Karpas-422 (cell line): ENCODE measurements at regions not wholly inside any gene's neighbourhood (a gene's known extent, or its start where the extent isn't known, plus 50 kb on each side); places are given as distances from the start of the nearest gene placed in this dataset.

Experiments
- DNase-seq: peaks from one replicate; pipeline ENCODE4 v3.0.0-alpha.2; 2015
- H2AFZ ChIP-seq: fragments of 200-600 bp; sonication (generic); 2 replicates; pipeline ENCODE4 v1.6.1; 2014; ENCODE audit warnings: antibody characterized with exemption, low read length, mixed read lengths
- H3K27ac ChIP-seq: fragments of 200-600 bp; sonication (generic); 2 replicates; pipeline ENCODE4 v1.5.1; 2014; ENCODE audit warnings: mild to moderate bottlenecking, low read length, moderate library complexity
- H3K27me3 ChIP-seq: fragments of 200-600 bp; sonication (generic); 2 replicates; pipeline ENCODE4 v1.6.1; 2014; ENCODE audit warnings: low read length, mixed read lengths
- H3K36me3 ChIP-seq: fragments of 200-600 bp; sonication (generic); 2 replicates; pipeline ENCODE4 v1.6.1; 2014; ENCODE audit warnings: low read length, mixed read lengths; ENCODE audit not compliant: insufficient read depth
- H3K4me1 ChIP-seq: fragments of 200-600 bp; sonication (generic); 2 replicates; pipeline ENCODE4 v1.6.1; 2014; ENCODE audit warnings: mild to moderate bottlenecking, low read length, mixed read lengths
- H3K4me2 ChIP-seq: fragments of 200-600 bp; sonication (generic); 2 replicates; pipeline ENCODE4 v1.6.1; 2014; ENCODE audit warnings: low read length, low read depth, mild to moderate bottlenecking; ENCODE audit not compliant: poor library complexity, severe bottlenecking
- H3K4me3 ChIP-seq: fragments of 200-600 bp; sonication (generic); 2 replicates; pipeline ENCODE4 v1.5.1; 2014; ENCODE audit warnings: mild to moderate bottlenecking, antibody characterized with exemption, low read length, mixed read lengths
- H3K79me2 ChIP-seq: fragments of 200-600 bp; sonication (generic); 2 replicates; pipeline ENCODE4 v1.6.1; 2014; ENCODE audit warnings: mild to moderate bottlenecking, low read length, mixed read lengths
- H3K9ac ChIP-seq: fragments of 200-600 bp; sonication (generic); 2 replicates; pipeline ENCODE4 v1.6.0; 2014; ENCODE audit warnings: low read length
- H3K9me2 ChIP-seq: fragments of 200-600 bp; sonication (generic), shearing (Covaris generic); replicated peaks from 2 replicates; pipeline ENCODE4 v1.6.0; 2014; ENCODE audit warnings: mild to moderate bottlenecking, low read length, moderate library complexity; ENCODE audit not compliant: insufficient read depth
- H3K9me3 ChIP-seq: fragments of 300-700, 200-600 bp; sonication (generic); 2 replicates; pipeline ENCODE4 v1.6.1; 2014; ENCODE audit warnings: low read length, mixed read lengths
- H4K20me1 ChIP-seq: fragments of 200-600 bp; sonication (generic); 2 replicates; pipeline ENCODE4 v1.6.1; 2014; ENCODE audit warnings: mild to moderate bottlenecking, antibody characterized with exemption, low read length, low read depth; ENCODE audit not compliant: insufficient read depth

- no peaks in the 10 kb centered on the region for H3K9me3 ChIP-seq
- H3K27me3 ChIP-seq = no peaks in the 10 kb centered on the region
- H3K27ac ChIP-seq = no peak overlapping the region
- no peak for DNase-seq
- H3K4me2 ChIP-seq = no peak overlapping the region
- H2AFZ ChIP-seq = no peak overlapping the region
- H3K4me1 ChIP-seq = no peaks in the 10 kb centered on the region
- no peak overlapping the region for H3K9ac ChIP-seq
- H3K36me3 ChIP-seq = no peaks in the 10 kb centered on the region
- no peaks in the 10 kb centered on the region for H3K9me2 ChIP-seq
- no peaks in the 10 kb centered on the region for H4K20me1 ChIP-seq
- no peak overlapping the region for H3K4me3 ChIP-seq
- H3K79me2 ChIP-seq = no peaks in the 10 kb centered on the region
Observed at GRCh38 chr5:152102057-152102456, 177.4 kb upstream of the GLRA1 start.

- Histone ChIP-seq H3K9ac (no peak overlapping the region), H3K27me3 (no peaks in the 10 kb centered on the region), H3K4me3 (no peak overlapping the region), H3K9me3 (no peaks in the 10 kb centered on the region), H2AFZ (no peak overlapping the region), H3K4me1 (no peaks in the 10 kb centered on the region), H3K9me2 (no peaks in the 10 kb centered on the region), H4K20me1 (no peaks in the 10 kb centered on the region), H3K27ac (no peak overlapping the region), H3K36me3 (no peaks in the 10 kb centered on the region), H3K79me2 (no peaks in the 10 kb centered on the region), H3K4me2 (no peak overlapping the region)
- no peak for DNase-seq
Observed at GRCh38 chr5:152100462-152100861, 175.8 kb upstream of the GLRA1 start.

DNA sequence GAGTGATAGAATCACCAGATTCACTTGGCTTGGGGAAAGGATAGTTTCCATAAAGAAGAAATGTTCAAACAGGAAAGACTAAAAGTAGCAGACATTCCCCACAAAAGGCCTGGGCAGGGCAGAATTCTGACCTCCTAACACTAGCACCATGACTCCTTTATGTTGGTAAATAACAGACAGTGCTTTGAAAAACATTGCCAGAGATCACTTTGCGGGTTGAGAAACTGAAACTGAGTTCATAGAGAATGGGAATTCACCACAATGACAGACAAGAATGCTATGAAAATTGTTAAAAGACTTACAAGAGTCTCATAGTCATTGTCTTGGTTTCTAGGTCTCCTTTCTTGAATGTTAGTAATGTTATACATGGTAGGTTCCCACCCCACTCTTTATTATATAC, 172.5 kb upstream of the GLRA1 start:
- H4K20me1 ChIP-seq = no peaks in the 10 kb centered on the region
- H3K9me2 ChIP-seq = no peaks in the 10 kb centered on the region
- no peak overlapping the region for H3K9ac ChIP-seq
- no peak overlapping the region for H3K4me3 ChIP-seq
- DNase-seq = no peak
- H3K36me3 ChIP-seq = no peaks in the 10 kb centered on the region
- no peaks in the 10 kb centered on the region for H3K4me1 ChIP-seq
- no peaks in the 10 kb centered on the region for H3K9me3 ChIP-seq
- no peaks in the 10 kb centered on the region for H3K79me2 ChIP-seq
- H3K27ac ChIP-seq = no peak overlapping the region
- no peaks in the 10 kb centered on the region for H3K27me3 ChIP-seq
- H2AFZ ChIP-seq = no peak overlapping the region
- no peak overlapping the region for H3K4me2 ChIP-seq

- H3K27me3 ChIP-seq = no peaks in the 10 kb centered on the region
- H3K9me2 ChIP-seq = no peaks in the 10 kb centered on the region
- no peaks in the 10 kb centered on the region for H3K79me2 ChIP-seq
- H2AFZ ChIP-seq = no peak overlapping the region
- H3K9ac ChIP-seq = no peak overlapping the region
- H3K4me1 ChIP-seq = no peaks in the 10 kb centered on the region
- no peaks in the 10 kb centered on the region for H3K9me3 ChIP-seq
- no peak overlapping the region for H3K4me3 ChIP-seq
- no peaks in the 10 kb centered on the region for H4K20me1 ChIP-seq
- H3K4me2 ChIP-seq = no peak overlapping the region
- DNase-seq = no peak
- H3K27ac ChIP-seq = no peak overlapping the region
- H3K36me3 ChIP-seq = no peaks in the 10 kb centered on the region
Observed at GRCh38 chr5:152094716-152095115, 170.1 kb upstream of the GLRA1 start.

DNA sequence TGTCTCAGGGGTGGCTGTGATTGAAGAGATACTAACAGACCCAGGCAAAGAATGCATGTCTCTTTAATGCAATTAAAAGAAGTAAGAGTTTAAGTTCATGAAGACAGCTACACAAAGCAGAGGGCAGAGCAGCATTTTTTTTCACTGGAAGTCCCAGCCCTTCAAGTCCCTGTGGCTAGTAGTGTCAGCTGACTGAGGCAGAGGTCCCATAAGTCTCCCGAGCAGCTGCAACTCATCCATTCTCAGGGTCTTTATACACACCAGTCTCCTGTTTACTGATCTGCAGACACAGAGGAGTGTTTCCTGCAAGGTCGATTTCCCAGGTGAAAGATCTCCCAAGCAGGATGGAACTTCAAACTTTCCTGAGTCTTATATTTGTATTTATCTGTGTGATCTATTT, 169.4 kb upstream of the GLRA1 start:
- Histone ChIP-seq H3K79me2 (no peaks in the 10 kb centered on the region), H3K9ac (no peak overlapping the region), H3K9me3 (no peaks in the 10 kb centered on the region), H4K20me1 (no peaks in the 10 kb centered on the region), H3K4me2 (no peak overlapping the region), H3K4me1 (no peaks in the 10 kb centered on the region), H3K36me3 (no peaks in the 10 kb centered on the region), H2AFZ (no peak overlapping the region), H3K4me3 (no peak overlapping the region), H3K27me3 (no peaks in the 10 kb centered on the region), H3K9me2 (no peaks in the 10 kb centered on the region), H3K27ac (no peak overlapping the region)
- DNase-seq = no peak

GRCh38 chr5:152092580-152092979, 167.9 kb upstream of the GLRA1 start:
- no peak overlapping the region for H2AFZ ChIP-seq
- no peak for DNase-seq
- H3K9me2 ChIP-seq = no peaks in the 10 kb centered on the region
- no peaks in the 10 kb centered on the region for H3K36me3 ChIP-seq
- no peaks in the 10 kb centered on the region for H3K27me3 ChIP-seq
- H3K9me3 ChIP-seq = no peaks in the 10 kb centered on the region
- H3K79me2 ChIP-seq = no peaks in the 10 kb centered on the region
- no peak overlapping the region for H3K27ac ChIP-seq
- H3K4me2 ChIP-seq = no peak overlapping the region
- no peak overlapping the region for H3K9ac ChIP-seq
- no peak overlapping the region for H3K4me3 ChIP-seq
- H4K20me1 ChIP-seq = no peaks in the 10 kb centered on the region
- no peaks in the 10 kb centered on the region for H3K4me1 ChIP-seq

- DNase-seq = no peak
- no peak overlapping the region for H3K9ac ChIP-seq
- no peak overlapping the region for H2AFZ ChIP-seq
- H3K4me3 ChIP-seq = no peak overlapping the region
- H4K20me1 ChIP-seq = no peaks in the 10 kb centered on the region
- no peak overlapping the region for H3K27ac ChIP-seq
- no peaks in the 10 kb centered on the region for H3K27me3 ChIP-seq
- H3K4me2 ChIP-seq = no peak overlapping the region
- no peaks in the 10 kb centered on the region for H3K4me1 ChIP-seq
- H3K79me2 ChIP-seq = no peaks in the 10 kb centered on the region
- H3K9me3 ChIP-seq = no peaks in the 10 kb centered on the region
- H3K36me3 ChIP-seq = no peaks in the 10 kb centered on the region
- no peaks in the 10 kb centered on the region for H3K9me2 ChIP-seq
Observed at GRCh38 chr5:152089644-152090043, 165.0 kb upstream of the GLRA1 start.

DNA sequence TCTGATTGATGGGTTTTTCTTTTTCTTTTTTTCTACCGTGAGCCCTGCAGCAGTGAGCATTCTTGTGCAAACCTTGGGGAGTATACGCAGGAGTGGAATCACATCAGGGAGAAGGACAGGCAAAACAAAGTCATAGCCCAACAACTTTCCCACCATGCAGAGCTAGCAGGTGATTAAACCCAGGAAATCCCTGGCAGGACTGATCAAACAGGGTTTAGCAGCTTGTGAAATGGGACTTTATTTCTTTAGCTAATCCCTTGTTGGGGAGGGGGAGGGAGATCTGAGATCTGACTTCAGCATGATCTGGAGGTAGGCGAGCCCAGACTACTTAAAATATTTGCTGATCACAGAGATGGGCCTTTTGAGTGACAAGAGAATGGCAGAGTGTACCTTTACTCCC, 162.0 kb upstream of the GLRA1 start:
- Histone ChIP-seq H3K9me2 (no peaks in the 10 kb centered on the region), H3K36me3 (no peaks in the 10 kb centered on the region), H3K27ac (no peak overlapping the region), H3K9ac (no peak overlapping the region), H3K4me1 (no peaks in the 10 kb centered on the region), H3K27me3 (no peaks in the 10 kb centered on the region), H2AFZ (no peak overlapping the region), H3K4me2 (no peak overlapping the region), H3K9me3 (no peaks in the 10 kb centered on the region), H4K20me1 (no peaks in the 10 kb centered on the region), H3K4me3 (no peak overlapping the region), H3K79me2 (no peaks in the 10 kb centered on the region)
- no peak for DNase-seq

DNA sequence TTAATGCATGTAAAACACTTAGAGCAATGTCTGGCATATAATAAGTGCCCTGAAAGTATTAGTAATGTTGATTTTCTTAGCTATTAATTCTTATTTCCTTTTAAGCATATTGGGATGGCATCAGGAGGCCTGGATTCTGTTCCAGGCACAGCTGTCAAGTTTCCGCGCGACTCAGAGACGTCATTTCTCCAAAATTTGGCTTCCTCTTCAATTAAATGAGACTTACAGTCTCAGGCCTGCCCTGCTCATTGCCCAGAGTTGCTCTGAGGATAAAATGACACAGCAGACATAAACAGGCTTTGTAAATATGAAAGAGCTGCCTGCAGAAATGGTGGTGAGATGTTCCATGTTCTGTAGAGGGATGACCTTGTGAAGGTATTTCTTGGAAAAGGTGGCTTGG, 159.8 kb upstream of the GLRA1 start:
- no peaks in the 10 kb centered on the region for H3K27me3 ChIP-seq
- H3K79me2 ChIP-seq = no peaks in the 10 kb centered on the region
- no peaks in the 10 kb centered on the region for H3K36me3 ChIP-seq
- DNase-seq = no peak
- H3K9me2 ChIP-seq = no peaks in the 10 kb centered on the region
- H2AFZ ChIP-seq = no peak overlapping the region
- H3K9ac ChIP-seq = no peak overlapping the region
- no peaks in the 10 kb centered on the region for H4K20me1 ChIP-seq
- H3K4me2 ChIP-seq = no peak overlapping the region
- H3K9me3 ChIP-seq = no peaks in the 10 kb centered on the region
- H3K27ac ChIP-seq = no peak overlapping the region
- H3K4me1 ChIP-seq = no peaks in the 10 kb centered on the region
- no peak overlapping the region for H3K4me3 ChIP-seq
